ENCODE measurements at regions not wholly inside any gene's neighbourhood (a gene's known extent, or its start where the extent isn't known, plus 50 kb on each side); places are given as distances from the start of the nearest gene placed in this dataset.

- Histone ChIP-seq H3K36me3 (ENCODE audit: insufficient read depth, low read length) (no peaks in the 10 kb centered on the region), H3K4me3 (ENCODE audit: low read length) (peak overlapping the region; percentile 46), H3K27ac (ENCODE audit: low read depth in 1 of 2, low read length in 2 of 2) (peak overlapping the region in 1 of 2 donors; percentile 87), H3K27me3 (ENCODE audit: control insufficient read depth in 1 of 2, insufficient read depth in 2 of 2, low read length in 2 of 2) (no peaks in the 10 kb centered on the region), H3K9me3 (ENCODE audit: control insufficient read depth in 1 of 2, insufficient read depth in 1 of 2, low read length in 2 of 2) (no peaks in the 10 kb centered on the region), H3K4me1 (ENCODE audit: insufficient read depth, low read length) (peaks cover 21% of the 10 kb centered on the region)
- Mint-ChIP-seq H3K27ac (peak overlapping the region; percentile 92), H3K27me3 (no peaks in the 10 kb centered on the region), H3K4me1 (ENCODE audit: low read depth) (peaks cover 32% of the 10 kb centered on the region), H3K9me3 (no peaks in the 10 kb centered on the region), H3K4me3 (peak overlapping the region; percentile 89), H3K36me3 (ENCODE audit: low read depth) (no peaks in the 10 kb centered on the region)
- POLR2A ChIA-PET = interaction anchor here (0.8 to 1.8 kb wide), 2 partner anchors 69 to 468 kb away, joined by 3 to 5 read pairs; no protein-coding TSS in a partner anchor
- ATAC-seq (ENCODE audit: poor library complexity) = no peak
- TF ChIP-seq CTCF (IDR thresholded peaks at IDR 0.05) = no peak
- intact Hi-C loops (cut with DNase I, micrococcal nuclease) = no loop called here
- DNase-seq = peak in 3 of 14 experiments; percentile 11 to 16 (median 12)
- CTCF ChIA-PET = no interaction called here
Observed at GRCh38 chrX:148380107-148380506, 120.3 kb upstream of the AFF2 start.

GRCh38 chrX:148380650-148381561 lies 119.5 kb upstream of the AFF2 start:
- H3K4me1 Mint-ChIP-seq (ENCODE audit: low read depth) = peaks cover 32% of the 10 kb centered on the region
- DNase-seq (peak in 9 of 14 experiments; percentile 0 to 76 (median 32)), ATAC-seq (ENCODE audit: poor library complexity) (peak; percentile 74)
- H3K4me1 ChIP-seq (ENCODE audit: insufficient read depth, low read length) = peaks cover 21% of the 10 kb centered on the region
- intact Hi-C loops (cut with DNase I, micrococcal nuclease) = no loop called here
- CTCF ChIA-PET = no interaction called here
- no peaks in the 10 kb centered on the region for H3K9me3 Mint-ChIP-seq
- H3K4me3 ChIP-seq (ENCODE audit: low read length) = peak overlapping the region; percentile 46
- POLR2A ChIA-PET = interaction anchor here (0.6 to 1.8 kb wide), 3 partner anchors 70 to 698 kb away, joined by 3 to 5 read pairs (median 3); no protein-coding TSS in a partner anchor
- no peaks in the 10 kb centered on the region for H3K36me3 Mint-ChIP-seq (ENCODE audit: low read depth)
- peak overlapping the region; percentile 92 for H3K27ac Mint-ChIP-seq
- H3K27ac ChIP-seq (ENCODE audit: low read depth in 1 of 2, low read length in 2 of 2) = peak overlapping the region; percentile 69 to 87
- no peaks in the 10 kb centered on the region for H3K36me3 ChIP-seq (ENCODE audit: insufficient read depth, low read length)
- H3K27me3 Mint-ChIP-seq = no peaks in the 10 kb centered on the region
- H3K27me3 ChIP-seq (ENCODE audit: control insufficient read depth in 1 of 2, insufficient read depth in 2 of 2, low read length in 2 of 2) = no peaks in the 10 kb centered on the region
- no peaks in the 10 kb centered on the region for H3K9me3 ChIP-seq (ENCODE audit: control insufficient read depth in 1 of 2, insufficient read depth in 1 of 2, low read length in 2 of 2)
- peak overlapping the region; percentile 89 for H3K4me3 Mint-ChIP-seq
- no peak for TF ChIP-seq CTCF (IDR thresholded peaks at IDR 0.05)

- ChIA-PET CTCF (no interaction called here), POLR2A (no interaction called here)
- no peaks in the 10 kb centered on the region for H3K36me3 Mint-ChIP-seq (ENCODE audit: low read depth)
- no peaks in the 10 kb centered on the region for H3K27me3 Mint-ChIP-seq
- peak overlapping the region; percentile 89 for H3K4me3 Mint-ChIP-seq
- H3K9me3 ChIP-seq (ENCODE audit: control insufficient read depth in 1 of 2, insufficient read depth in 1 of 2, low read length in 2 of 2) = no peaks in the 10 kb centered on the region
- no peaks in the 10 kb centered on the region for H3K27me3 ChIP-seq (ENCODE audit: control insufficient read depth in 1 of 2, insufficient read depth in 2 of 2, low read length in 2 of 2)
- H3K4me3 ChIP-seq (ENCODE audit: low read length) = peak overlapping the region; percentile 46
- peaks cover 21% of the 10 kb centered on the region for H3K4me1 ChIP-seq (ENCODE audit: insufficient read depth, low read length)
- no peaks in the 10 kb centered on the region for H3K36me3 ChIP-seq (ENCODE audit: insufficient read depth, low read length)
- DNase-seq (peak in 4 of 14 experiments; percentile 3 to 38 (median 8)), ATAC-seq (ENCODE audit: poor library complexity) (peak; percentile 35)
- H3K9me3 Mint-ChIP-seq = no peaks in the 10 kb centered on the region
- H3K4me1 Mint-ChIP-seq (ENCODE audit: low read depth) = peaks cover 32% of the 10 kb centered on the region
- H3K27ac ChIP-seq (ENCODE audit: low read depth in 1 of 2, low read length in 2 of 2) = peak overlapping the region; percentile 69 to 87
- TF ChIP-seq CTCF (IDR thresholded peaks at IDR 0.05) = no peak
- intact Hi-C loops (cut with DNase I, micrococcal nuclease) = no loop called here
- peak overlapping the region; percentile 92 for H3K27ac Mint-ChIP-seq
Observed at GRCh38 chrX:148381603-148382002, 118.8 kb upstream of the AFF2 start.
